Trophoblast cell (in vitro differentiated cells and primary cell): ENCODE measurements at regions not wholly inside any gene's neighbourhood (a gene's known extent, or its start where the extent isn't known, plus 50 kb on each side); places are given as distances from the start of the nearest gene placed in this dataset.

ENCODE experiments used
- DNase-seq, 2 donors: peaks; one replicate each; pipeline ENCODE4 v3.0.0-alpha.2; 2016
- H2AFZ ChIP-seq: 2 replicates; pipeline ENCODE4 v1.6.1; 2013; ENCODE audit warnings: low read length, moderate library complexity, mild to moderate bottlenecking; ENCODE audit not compliant: insufficient read depth, poor library complexity
- H2AK5ac ChIP-seq: 2 replicates; pipeline ENCODE4 v1.6.1; 2013; ENCODE audit warnings: mild to moderate bottlenecking, low read length
- H2BK120ac ChIP-seq: 2 replicates; pipeline ENCODE4 v1.6.1; 2013; ENCODE audit warnings: low read length, mild to moderate bottlenecking, moderate library complexity; ENCODE audit not compliant: insufficient read depth, poor library complexity
- H2BK12ac ChIP-seq: 2 replicates; pipeline ENCODE4 v1.6.1; 2013; ENCODE audit warnings: mild to moderate bottlenecking, low read length, moderate library complexity
- H2BK5ac ChIP-seq: 2 replicates; pipeline ENCODE4 v1.6.1; 2013; ENCODE audit warnings: low read length, low read depth, moderate library complexity, mild to moderate bottlenecking; ENCODE audit not compliant: poor library complexity
- H3K14ac ChIP-seq: 2 replicates; pipeline ENCODE4 v1.6.1; 2013; ENCODE audit warnings: mild to moderate bottlenecking, low read length
- H3K18ac ChIP-seq: 2 replicates; pipeline ENCODE4 v1.6.1; 2013; ENCODE audit warnings: mild to moderate bottlenecking, low read length
- H3K23ac ChIP-seq: 2 replicates; pipeline ENCODE4 v1.6.1; 2013; ENCODE audit warnings: low read length
- H3K27ac ChIP-seq: 2 replicates; pipeline ENCODE4 v1.5.1; 2013; ENCODE audit warnings: low read depth, mild to moderate bottlenecking, inconsistent platforms, low read length, moderate library complexity
- H3K27me3 ChIP-seq: 2 replicates; pipeline ENCODE4 v1.6.1; 2013; ENCODE audit warnings: inconsistent platforms, mild to moderate bottlenecking, low read length, moderate library complexity; ENCODE audit not compliant: insufficient read depth
- H3K36me3 ChIP-seq, 2 experiments: 1 replicate in 1 of 2; 2 replicates in 1 of 2; pipeline ENCODE4 v1.6.1; 2013; ENCODE audit warnings: low read length in 2 of 2, mild to moderate bottlenecking in 2 of 2, moderate library complexity in 1 of 2; ENCODE audit not compliant: insufficient read depth in 2 of 2, control insufficient read depth in 1 of 2
- H3K4ac ChIP-seq: 2 replicates; pipeline ENCODE4 v1.6.1; 2013; ENCODE audit warnings: low read depth, mild to moderate bottlenecking, low read length, moderate library complexity
- H3K4me1 ChIP-seq, 2 experiments: 1 replicate in 1 of 2; 2 replicates in 1 of 2; pipeline ENCODE4 v1.6.1; 2013; ENCODE audit warnings: low read length in 2 of 2, mild to moderate bottlenecking in 2 of 2, moderate library complexity in 1 of 2; ENCODE audit not compliant: insufficient read depth in 2 of 2, control insufficient read depth in 1 of 2
- H3K4me2 ChIP-seq: 2 replicates; pipeline ENCODE4 v1.6.1; 2013; ENCODE audit warnings: inconsistent platforms, mild to moderate bottlenecking, low read length, moderate library complexity
- H3K4me3 ChIP-seq: 2 replicates; pipeline ENCODE4 v1.5.1; 2013; ENCODE audit warnings: mild to moderate bottlenecking, low read depth, low read length, inconsistent platforms
- H3K79me1 ChIP-seq: one replicate; pipeline ENCODE4 v1.6.1; 2013; ENCODE audit warnings: low read length
- H3K79me2 ChIP-seq: 2 replicates; pipeline ENCODE4 v1.6.1; 2013; ENCODE audit warnings: low read length, mild to moderate bottlenecking; ENCODE audit not compliant: control insufficient read depth, insufficient read depth, poor library complexity
- H3K9ac ChIP-seq: 2 replicates; pipeline ENCODE4 v1.6.1; 2013; ENCODE audit warnings: mild to moderate bottlenecking, low read length
- H3K9me3 ChIP-seq: 2 replicates; pipeline ENCODE4 v1.6.1; 2013; ENCODE audit warnings: low read depth, mild to moderate bottlenecking, control low read depth, inconsistent platforms, low read length; ENCODE audit not compliant: insufficient read depth
- H4K12ac ChIP-seq: 2 replicates; pipeline ENCODE4 v1.6.1; 2013; ENCODE audit warnings: low read depth, mild to moderate bottlenecking, low read length, moderate library complexity
- H4K8ac ChIP-seq: 2 replicates; pipeline ENCODE4 v1.6.1; 2013; ENCODE audit warnings: low read depth, mild to moderate bottlenecking, low read length, moderate library complexity
- H4K91ac ChIP-seq: one replicate; pipeline ENCODE4 v1.6.1; 2013; ENCODE audit warnings: low read depth, mild to moderate bottlenecking, low read length, moderate library complexity
- WGBS: extraction: QIAGEN DNeasy Blood & Tissue Kit; methylation state at CpG from one replicate; pipeline ENCODE4 v1.1.7; 2013; ENCODE audit warnings: missing lambda C conversion rate; ENCODE audit not compliant: insufficient read length, insufficient coverage; ENCODE audit errors: extremely low coverage; 5-methylcytosine and 5-hydroxymethylcytosine counted together

GRCh38 chr1:70812442-70813109 lies 235.0 kb downstream of the PTGER3 start:
- Histone ChIP-seq H3K27me3 (no peaks in the 10 kb centered on the region), H2BK5ac (no peak overlapping the region), H2AFZ (no peak overlapping the region), H2BK12ac (no peak overlapping the region), H3K36me3 (no peaks in the 10 kb centered on the region), H2AK5ac (no peak overlapping the region), H3K27ac (no peak overlapping the region), H3K4me3 (no peak overlapping the region), H3K23ac (no peak overlapping the region), H3K79me1 (no peaks in the 10 kb centered on the region), H3K18ac (no peak overlapping the region), H4K12ac (no peak overlapping the region), H3K9me3 (no peaks in the 10 kb centered on the region), H3K4me2 (no peak overlapping the region), H3K14ac (no peak overlapping the region), H3K4me1 (no peaks in the 10 kb centered on the region), H4K8ac (no peak overlapping the region), H3K4ac (no peak overlapping the region), H2BK120ac (no peak overlapping the region), H3K79me2 (no peaks in the 10 kb centered on the region), H3K9ac (no peak overlapping the region), H4K91ac (no peak overlapping the region)
- no peak for DNase-seq
- WGBS = no CpG with 5 or more reads among the region's 5 CpGs

GRCh38 chr1:70818401-70818800 lies 229.2 kb downstream of the PTGER3 start:
- no peak overlapping the region for H3K27ac ChIP-seq
- no peak overlapping the region for H2AK5ac ChIP-seq
- no peak overlapping the region for H2BK120ac ChIP-seq
- H3K4me2 ChIP-seq = no peak overlapping the region
- no peak overlapping the region for H3K18ac ChIP-seq
- H3K79me1 ChIP-seq = no peaks in the 10 kb centered on the region
- H3K4me3 ChIP-seq = no peak overlapping the region
- no peaks in the 10 kb centered on the region for H3K36me3 ChIP-seq
- WGBS = no CpG with 5 or more reads among the region's 2 CpGs
- no peaks in the 10 kb centered on the region for H3K27me3 ChIP-seq
- DNase-seq = no peak
- no peaks in the 10 kb centered on the region for H3K4me1 ChIP-seq
- no peak overlapping the region for H4K12ac ChIP-seq
- no peak overlapping the region for H3K9ac ChIP-seq
- H4K91ac ChIP-seq = no peak overlapping the region
- no peak overlapping the region for H4K8ac ChIP-seq
- H3K23ac ChIP-seq = no peak overlapping the region
- no peaks in the 10 kb centered on the region for H3K79me2 ChIP-seq
- no peaks in the 10 kb centered on the region for H3K9me3 ChIP-seq
- H2AFZ ChIP-seq = no peak overlapping the region
- no peak overlapping the region for H3K14ac ChIP-seq
- H2BK12ac ChIP-seq = no peak overlapping the region
- H3K4ac ChIP-seq = no peak overlapping the region
- no peak overlapping the region for H2BK5ac ChIP-seq

GRCh38 chr1:70819231-70819630 lies 228.4 kb downstream of the PTGER3 start:
- H3K36me3 ChIP-seq = no peaks in the 10 kb centered on the region
- no peak overlapping the region for H2BK120ac ChIP-seq
- H3K79me1 ChIP-seq = no peaks in the 10 kb centered on the region
- no peak overlapping the region for H3K27ac ChIP-seq
- no CpG with 5 or more reads among the region's 2 CpGs for WGBS
- no peak for DNase-seq
- no peak overlapping the region for H3K4me3 ChIP-seq
- H4K91ac ChIP-seq = no peak overlapping the region
- no peaks in the 10 kb centered on the region for H3K79me2 ChIP-seq
- H3K23ac ChIP-seq = no peak overlapping the region
- no peak overlapping the region for H2AFZ ChIP-seq
- no peak overlapping the region for H2BK12ac ChIP-seq
- H3K18ac ChIP-seq = no peak overlapping the region
- H3K27me3 ChIP-seq = no peaks in the 10 kb centered on the region
- no peak overlapping the region for H3K14ac ChIP-seq
- no peak overlapping the region for H2AK5ac ChIP-seq
- no peaks in the 10 kb centered on the region for H3K4me1 ChIP-seq
- no peak overlapping the region for H3K9ac ChIP-seq
- no peak overlapping the region for H2BK5ac ChIP-seq
- H3K4me2 ChIP-seq = no peak overlapping the region
- H3K4ac ChIP-seq = no peak overlapping the region
- H3K9me3 ChIP-seq = no peaks in the 10 kb centered on the region
- H4K8ac ChIP-seq = no peak overlapping the region
- H4K12ac ChIP-seq = no peak overlapping the region

GRCh38 chr1:70819785-70820184 lies 227.8 kb downstream of the PTGER3 start:
- Histone ChIP-seq H2AFZ (no peak overlapping the region), H3K14ac (no peak overlapping the region), H3K23ac (no peak overlapping the region), H4K91ac (no peak overlapping the region), H3K4me3 (no peak overlapping the region), H3K4me1 (no peaks in the 10 kb centered on the region), H3K79me2 (no peaks in the 10 kb centered on the region), H2BK120ac (no peak overlapping the region), H3K9me3 (no peaks in the 10 kb centered on the region), H2BK5ac (no peak overlapping the region), H3K4me2 (no peak overlapping the region), H3K9ac (no peak overlapping the region), H2AK5ac (no peak overlapping the region), H3K27ac (no peak overlapping the region), H4K12ac (no peak overlapping the region), H3K4ac (no peak overlapping the region), H3K79me1 (no peaks in the 10 kb centered on the region), H3K18ac (no peak overlapping the region), H3K36me3 (no peaks in the 10 kb centered on the region), H3K27me3 (no peaks in the 10 kb centered on the region), H2BK12ac (no peak overlapping the region), H4K8ac (no peak overlapping the region)
- DNase-seq = no peak
